HCT116 (cell line): ENCODE measurements at regions not wholly inside any gene's neighbourhood (a gene's known extent, or its start where the extent isn't known, plus 50 kb on each side); places are given as distances from the start of the nearest gene placed in this dataset.
A peak's percentile ranks its signal among the peaks of the same experiment; 100 is the strongest.

Source experiments
- ATAC-seq: fragments of 200-7000 bp; cut with Tn5 transposase; 2 replicates; pipeline ENCODE4 v1.9.1; 2020; ENCODE audit warnings: mild to moderate bottlenecking, moderate library complexity
- BruUV-seq: library from RNA; stranded (reverse); fragments of 400-500 nt; replicated peaks from 2 replicates; lab custom pipeline; 2021; lab: Mats Ljungman, UMichigan
- CTCF ChIA-PET: fragments of 300-600 bp; sonication (Branson Sonifier 250); formaldehyde crosslinking; loops from one replicate; lab custom pipeline; 2021; ENCODE audit warnings: antibody characterized with exemption; lab: Charles Lee
- POLR2A ChIA-PET: fragments of 300-600, 350-600 bp; sonication (Branson Sonifier 250); formaldehyde crosslinking; loops from one replicate; lab custom pipeline; 2021; ENCODE audit warnings: antibody characterized with exemption; lab: Charles Lee
- RAD21 ChIA-PET, 2 experiments: fragments of 300-600 bp; sonication (Branson Sonifier 250); formaldehyde crosslinking; loops; one replicate each; lab custom pipeline; 2023; ENCODE audit warnings: low total read pairs in 2 of 2; ENCODE audit not compliant: uncharacterized antibody in 2 of 2, unreplicated experiment in 2 of 2, low non-redundant PET in 1 of 2; lab: Charles Lee
- DNase-seq: peaks from one replicate; pipeline ENCODE4 v3.0.0-alpha.2; 2010; ENCODE audit warnings: low read depth, low spot score
- H2AFZ ChIP-seq: fragments of 200-600 bp; shearing (Covaris generic), sonication (generic); 2 replicates; pipeline ENCODE4 v1.6.1; 2017; ENCODE audit warnings: low read depth, mixed run types, mixed read lengths, antibody characterized with exemption, low read length; ENCODE audit not compliant: poor library complexity, severe bottlenecking
- H3K27ac ChIP-seq: 2 replicates; pipeline ENCODE4 v1.5.1; 2012; ENCODE audit warnings: low read depth, low read length
- H3K27me3 ChIP-seq: fragments of 200-600 bp; sonication (generic); 2 replicates; pipeline ENCODE4 v1.6.1; 2016; ENCODE audit warnings: mixed run types, low read length, mixed read lengths; ENCODE audit not compliant: insufficient read depth
- H3K36me3 ChIP-seq, 2 experiments: fragments of 200-500 bp in 1 of 2; fragments of 200-600 bp in 1 of 2; sonication (Bioruptor generic) in 1 of 2; sonication (generic) in 1 of 2; 2 replicates each; pipeline versions ENCODE4 v1.5.1 to v1.6.1; 2014 to 2016; ENCODE audit warnings: low read length in 2 of 2, inconsistent platforms in 1 of 2, mixed read lengths in 1 of 2, mixed run types in 1 of 2; ENCODE audit not compliant: insufficient read depth in 2 of 2, control insufficient read depth in 1 of 2
- H3K4me1 ChIP-seq, 2 experiments: fragments of 200-600 bp in 1 of 2; sonication (generic) in 1 of 2; 2 replicates each; pipeline versions ENCODE4 v1.5.1 to v1.6.1; 2012 to 2017; ENCODE audit warnings: low read length in 2 of 2, inconsistent platforms in 1 of 2, mild to moderate bottlenecking in 1 of 2, mixed read lengths in 1 of 2, mixed run types in 1 of 2, moderate library complexity in 1 of 2; ENCODE audit not compliant: insufficient read depth in 2 of 2, control insufficient read depth in 1 of 2
- H3K4me2 ChIP-seq: fragments of 200-600 bp; sonication (generic); 2 replicates; pipeline ENCODE4 v1.6.1; 2017; ENCODE audit warnings: mixed run types, low read length, mixed read lengths
- H3K4me3 ChIP-seq, 2 experiments: fragments of 200-600 bp in 1 of 2; sonication (generic) in 1 of 2; replicated peaks in 1 of 2; 2 replicates each; pipeline ENCODE4 v1.5.1; 2011 to 2016; ENCODE audit warnings: low read length in 2 of 2, control low read depth in 1 of 2, low read depth in 1 of 2, mild to moderate bottlenecking in 1 of 2, mixed read lengths in 1 of 2, mixed run types in 1 of 2
- H3K79me2 ChIP-seq: fragments of 200-600 bp; sonication (generic); 2 replicates; pipeline ENCODE4 v1.6.1; 2017; ENCODE audit warnings: mild to moderate bottlenecking, mixed run types, low read length, moderate library complexity, mixed read lengths; ENCODE audit not compliant: insufficient read depth
- H3K9ac ChIP-seq: fragments of 200-600 bp; sonication (generic); 2 replicates; pipeline ENCODE4 v1.6.1; 2016; ENCODE audit warnings: low read length, mixed read lengths
- H3K9me2 ChIP-seq: fragments of 200-600 bp; sonication (generic), shearing (Covaris generic); 2 replicates; pipeline ENCODE4 v1.6.1; 2017; ENCODE audit warnings: mixed run types, mild to moderate bottlenecking, moderate library complexity; ENCODE audit not compliant: insufficient read depth
- H3K9me3 ChIP-seq, 2 experiments: fragments of 200-500 bp in 1 of 2; fragments of 200-600 bp in 1 of 2; sonication (Bioruptor generic) in 1 of 2; sonication (generic) in 1 of 2; 2 replicates each; pipeline ENCODE4 v1.6.1; 2014 to 2017; ENCODE audit warnings: low read length in 2 of 2, mixed read lengths in 2 of 2, inconsistent platforms in 1 of 2, low read depth in 1 of 2, mild to moderate bottlenecking in 1 of 2, mixed run types in 1 of 2, moderate library complexity in 1 of 2; ENCODE audit not compliant: control insufficient read depth in 1 of 2, insufficient read depth in 1 of 2
- H4K20me1 ChIP-seq: fragments of 200-600 bp; sonication (generic), shearing (Covaris generic); 2 replicates; pipeline ENCODE4 v1.6.1; 2017; ENCODE audit warnings: mixed run types, mild to moderate bottlenecking, moderate library complexity; ENCODE audit not compliant: insufficient read depth
- ATF3 ChIP-seq: IDR thresholded peaks from 2 replicates; pipeline ENCODE4 v1.6.1; 2012
- CEBPB ChIP-seq: IDR thresholded peaks from 2 replicates; pipeline ENCODE4 v1.6.1; 2012; ENCODE audit warnings: low read depth
- CTCF ChIP-seq, 3 experiments: fragments of 200-600 bp in 1 of 3; sonication (generic) in 1 of 3; IDR thresholded peaks in 2 of 3; conservative IDR thresholded peaks in 1 of 3; 2 replicates each; pipeline ENCODE4 v1.5.1; 2012 to 2017; ENCODE audit warnings: low read depth in 2 of 3, low read length in 2 of 3, antibody characterized with exemption in 1 of 3, borderline replicate concordance in 1 of 3, control low read depth in 1 of 3, mild to moderate bottlenecking in 1 of 3, mixed read lengths in 1 of 3, mixed run types in 1 of 3, moderate library complexity in 1 of 3; ENCODE audit not compliant: insufficient read depth in 1 of 3
- ELF1 ChIP-seq: IDR thresholded peaks from 2 replicates; pipeline ENCODE4 v1.6.1; 2012; ENCODE audit warnings: low read depth, borderline replicate concordance
- EZH2 ChIP-seq: fragments of 200-600 bp; sonication (generic); IDR thresholded peaks from 2 replicates; pipeline ENCODE4 v1.6.1; 2017; ENCODE audit warnings: antibody characterized with exemption, mixed run types
- EZH2phosphoT487 ChIP-seq: fragments of 200-600 bp; IDR thresholded peaks from 2 replicates; pipeline ENCODE4 v1.6.1; 2018; ENCODE audit warnings: antibody characterized with exemption, borderline replicate concordance
- MAX ChIP-seq: IDR thresholded peaks from 2 replicates; pipeline ENCODE4 v1.6.1; 2012
- POLR2A ChIP-seq: IDR thresholded peaks from 2 replicates; pipeline ENCODE4 v1.7.0; 2011; ENCODE audit warnings: borderline replicate concordance; ENCODE audit not compliant: insufficient read depth, insufficient read length; ENCODE audit errors: extremely low read depth
- POLR2AphosphoS5 ChIP-seq: IDR thresholded peaks from 2 replicates; pipeline ENCODE4 v1.6.1; 2011; ENCODE audit warnings: mild to moderate bottlenecking, low read depth, low read length, moderate library complexity
- REST ChIP-seq: IDR thresholded peaks from 2 replicates; pipeline ENCODE4 v1.6.1; 2012; ENCODE audit warnings: low read depth
- SIN3A ChIP-seq: IDR thresholded peaks from 2 replicates; pipeline ENCODE4 v1.6.1; 2012; ENCODE audit warnings: low read depth
- SP1 ChIP-seq: IDR thresholded peaks from 2 replicates; pipeline ENCODE4 v1.6.1; 2012; ENCODE audit warnings: low read depth
- ZFX ChIP-seq: fragments of 450-650 bp; IDR thresholded peaks from 2 replicates; pipeline ENCODE4 v1.6.1; 2017
- intact Hi-C: fragments of 100-400 bp; cut with micrococcal nuclease; formaldehyde crosslinking; loops from 2 replicates; pipeline ENCODE4 v1.10.0; 2022

GRCh38 chr7:110534241-110534931 is 556.5 kb upstream of the LRRN3 start:
- Histone ChIP-seq H3K9me3 (no peaks in the 10 kb centered on the region), H3K4me1 (peaks cover 4 to 9% of the 10 kb centered on the region in 2 experiments; a peak in 3 of 4 replicates), H3K27ac (peak overlapping the region; percentile 52), H3K4me3 (no peak overlapping the region), H3K9me2 (no peaks in the 10 kb centered on the region), H4K20me1 (no peaks in the 10 kb centered on the region), H3K27me3 (no peaks in the 10 kb centered on the region), H3K9ac (no peak overlapping the region), H3K79me2 (no peaks in the 10 kb centered on the region), H3K4me2 (peak overlapping the region; percentile 32; the same call in 1 of the 2 replicates), H3K36me3 (no peaks in the 10 kb centered on the region), H2AFZ (peak overlapping the region; percentile 41)
- peak; percentile 73 for ATAC-seq
- CTCF ChIA-PET: no interaction called here
- POLR2A ChIA-PET: no interaction called here
- TF ChIP-seq MAX (no peak), EZH2phosphoT487 (no peak), POLR2A (no peak), ZFX (no peak), POLR2AphosphoS5 (no peak), CEBPB (no peak), EZH2 (no peak), ATF3 (no peak), SIN3A (no peak), CTCF (IDR thresholded peaks at IDR 0.05 in 2 of 3, conservative IDR thresholded peaks at IDR 0.05 in 1 of 3; ENCODE audit: borderline replicate concordance in 1 of 3, insufficient read depth in 1 of 3, low read depth in 2 of 3, low read length in 2 of 3) (no peak), ELF1 (no peak), SP1 (no peak), REST (no peak)
- DNase-seq: no peak
- RAD21 ChIA-PET: no interaction called here
- TSS peak; percentile 70 for BruUV-seq
- intact Hi-C loops: no loop called here
